ENCODE measurements at regions not wholly inside any gene's neighbourhood (a gene's known extent, or its start where the extent isn't known, plus 50 kb on each side); places are given as distances from the start of the nearest gene placed in this dataset.

- DNase-seq (ENCODE audit: low spot score), result no peak
- Mint-ChIP-seq H3K9me3 (peaks cover 37% of the 10 kb centered on the region), H3K36me3 (ENCODE audit: low read depth) (no peaks in the 10 kb centered on the region), H3K27me3 (ENCODE audit: low read depth) (no peaks in the 10 kb centered on the region), H3K27ac (no peak overlapping the region), H3K4me1 (ENCODE audit: low read depth) (no peaks in the 10 kb centered on the region), H3K4me3 (no peak overlapping the region)
Observed at GRCh38 chr7:67414858-67415257, 418.2 kb downstream of the TYW1 start.

GRCh38 chr7:67422601-67423000 is 426.0 kb downstream of the TYW1 start:
- no peak for DNase-seq (ENCODE audit: low spot score)
- Mint-ChIP-seq H3K4me1 (ENCODE audit: low read depth) (no peaks in the 10 kb centered on the region), H3K27ac (no peak overlapping the region), H3K9me3 (peaks cover 5% of the 10 kb centered on the region), H3K27me3 (ENCODE audit: low read depth) (no peaks in the 10 kb centered on the region), H3K4me3 (no peak overlapping the region), H3K36me3 (ENCODE audit: low read depth) (no peaks in the 10 kb centered on the region)

DNA sequence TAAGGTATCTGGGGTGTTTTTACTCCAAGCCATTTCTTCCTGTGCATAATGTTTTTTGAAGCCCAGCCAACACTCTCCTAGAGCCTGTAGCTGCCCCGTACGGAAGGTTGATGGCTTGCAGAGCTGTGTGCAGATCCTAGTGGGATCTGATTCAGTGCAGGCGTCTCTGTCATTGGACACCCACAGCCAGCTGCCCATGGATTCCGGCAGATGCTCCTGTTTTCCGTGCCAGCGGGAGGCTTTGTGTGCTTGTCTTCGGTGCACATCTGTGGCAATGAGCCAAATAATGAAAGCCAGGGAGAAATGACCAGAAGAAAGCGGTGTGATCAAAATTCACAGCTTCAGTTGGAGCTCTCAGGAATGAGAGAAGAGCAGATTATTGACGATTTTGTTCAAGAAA is 426.4 kb downstream of the TYW1 start:
- Mint-ChIP-seq H3K4me3 (no peak overlapping the region), H3K27me3 (ENCODE audit: low read depth) (no peaks in the 10 kb centered on the region), H3K36me3 (ENCODE audit: low read depth) (no peaks in the 10 kb centered on the region), H3K4me1 (ENCODE audit: low read depth) (no peaks in the 10 kb centered on the region), H3K9me3 (peaks cover 5% of the 10 kb centered on the region), H3K27ac (no peak overlapping the region)
- no peak for DNase-seq (ENCODE audit: low spot score)

DNA sequence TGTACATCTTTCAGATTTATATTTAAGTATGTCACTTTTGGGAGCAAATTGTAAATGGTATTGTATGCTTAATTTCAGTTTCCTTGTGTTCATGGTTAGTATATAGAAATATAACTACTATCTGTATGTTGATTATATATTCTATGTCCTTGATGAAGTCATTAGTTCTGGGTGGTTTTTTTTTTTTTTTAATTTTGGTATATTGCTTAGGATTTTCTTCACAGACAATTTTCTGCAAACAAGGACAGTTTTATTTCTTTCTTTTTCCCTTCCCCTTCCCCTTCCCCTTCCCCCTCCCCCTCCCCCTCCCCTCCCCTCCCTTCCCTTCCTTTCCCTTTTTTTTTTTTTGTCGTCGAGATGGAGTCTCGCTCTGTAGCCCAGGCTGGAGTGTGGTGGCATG is 430.0 kb downstream of the TYW1 start:
- no peak overlapping the region for H3K4me3 Mint-ChIP-seq
- no peaks in the 10 kb centered on the region for H3K4me1 Mint-ChIP-seq (ENCODE audit: low read depth)
- H3K27me3 Mint-ChIP-seq (ENCODE audit: low read depth), result no peaks in the 10 kb centered on the region
- no peaks in the 10 kb centered on the region for H3K36me3 Mint-ChIP-seq (ENCODE audit: low read depth)
- H3K27ac Mint-ChIP-seq, result no peak overlapping the region
- no peaks in the 10 kb centered on the region for H3K9me3 Mint-ChIP-seq
- no peak for DNase-seq (ENCODE audit: low spot score)

DNA sequence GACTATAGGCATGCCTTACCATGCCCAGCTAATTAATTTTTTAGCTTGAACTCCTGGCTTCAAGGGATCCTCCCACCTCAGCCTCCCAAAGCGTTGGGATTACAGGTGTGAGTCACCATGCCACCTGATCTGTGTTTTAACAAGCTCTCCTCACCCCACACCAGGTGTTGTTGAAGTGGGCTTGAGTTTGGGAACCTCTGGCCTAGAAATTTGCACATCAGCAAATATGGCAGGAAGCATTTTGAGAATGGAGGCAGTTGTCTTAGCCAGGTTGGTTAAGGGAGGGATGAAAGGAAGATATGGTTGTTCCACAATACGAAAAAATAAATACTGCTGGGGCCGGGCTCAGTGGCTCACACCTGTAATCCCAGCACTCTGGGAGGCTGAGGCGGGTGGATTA is 433.1 kb downstream of the TYW1 start:
- Mint-ChIP-seq H3K4me3 (no peak overlapping the region), H3K27ac (no peak overlapping the region), H3K36me3 (ENCODE audit: low read depth) (no peaks in the 10 kb centered on the region), H3K27me3 (ENCODE audit: low read depth) (no peaks in the 10 kb centered on the region), H3K4me1 (ENCODE audit: low read depth) (no peaks in the 10 kb centered on the region), H3K9me3 (peaks cover 16% of the 10 kb centered on the region)
- no peak for DNase-seq (ENCODE audit: low spot score)

GRCh38 chr7:67432536-67433234 is 436.1 kb downstream of the TYW1 start:
- H3K4me1 Mint-ChIP-seq (ENCODE audit: low read depth), result no peaks in the 10 kb centered on the region
- peaks cover 20% of the 10 kb centered on the region for H3K9me3 Mint-ChIP-seq
- no peaks in the 10 kb centered on the region for H3K27me3 Mint-ChIP-seq (ENCODE audit: low read depth)
- no peak overlapping the region for H3K4me3 Mint-ChIP-seq
- DNase-seq (ENCODE audit: low spot score), result no peak
- no peak overlapping the region for H3K27ac Mint-ChIP-seq
- H3K36me3 Mint-ChIP-seq (ENCODE audit: low read depth), result no peaks in the 10 kb centered on the region

GRCh38 chr7:67435894-67436535 is 439.4 kb downstream of the TYW1 start:
- H3K36me3 Mint-ChIP-seq (ENCODE audit: low read depth), result no peaks in the 10 kb centered on the region
- H3K4me1 Mint-ChIP-seq (ENCODE audit: low read depth), result no peaks in the 10 kb centered on the region
- no peak for DNase-seq (ENCODE audit: low spot score)
- H3K9me3 Mint-ChIP-seq, result peaks cover 20% of the 10 kb centered on the region
- H3K4me3 Mint-ChIP-seq, result no peak overlapping the region
- H3K27ac Mint-ChIP-seq, result no peak overlapping the region
- no peaks in the 10 kb centered on the region for H3K27me3 Mint-ChIP-seq (ENCODE audit: low read depth)

DNA sequence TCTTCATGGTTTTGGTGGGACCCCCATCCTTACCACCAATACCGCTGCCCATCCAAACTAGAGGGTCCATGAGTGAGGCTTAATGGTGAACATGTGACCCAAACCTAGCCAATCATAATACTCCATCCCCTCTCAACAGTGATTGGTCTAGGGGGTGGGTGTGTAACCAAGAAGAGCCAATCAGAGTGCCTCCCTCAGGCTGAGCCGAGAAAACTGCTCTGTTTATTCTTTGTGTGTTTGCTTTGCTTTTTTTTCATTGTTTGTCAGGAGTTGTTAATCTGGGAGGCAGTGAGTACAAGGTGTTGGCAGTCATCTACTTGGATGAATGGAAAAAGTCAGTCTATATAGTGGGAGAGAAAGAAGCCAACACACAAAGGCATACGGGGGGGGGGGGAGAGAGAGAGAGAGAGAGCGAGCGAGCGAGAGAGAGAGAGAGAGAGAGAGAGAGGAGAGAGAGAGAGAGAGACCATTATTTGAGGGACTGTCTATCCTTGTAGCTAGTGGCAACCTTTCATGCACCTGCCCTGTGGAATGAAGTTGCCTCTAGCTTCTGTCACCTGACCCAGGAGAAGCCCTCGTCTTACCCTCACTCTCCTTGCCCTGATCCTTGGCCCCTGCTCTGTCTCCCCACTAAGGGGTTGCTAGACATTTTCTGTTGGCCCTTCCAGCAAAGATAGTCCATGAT is 441.7 kb downstream of the TYW1 start:
- Mint-ChIP-seq H3K27ac (no peak overlapping the region), H3K9me3 (peaks cover 14% of the 10 kb centered on the region), H3K4me3 (no peak overlapping the region)

GRCh38 chr7:67438913-67439505 is 442.4 kb downstream of the TYW1 start:
- Mint-ChIP-seq H3K9me3 (peaks cover 8% of the 10 kb centered on the region), H3K4me1 (ENCODE audit: low read depth) (no peaks in the 10 kb centered on the region), H3K27ac (no peak overlapping the region), H3K4me3 (no peak overlapping the region), H3K27me3 (ENCODE audit: low read depth) (no peaks in the 10 kb centered on the region), H3K36me3 (ENCODE audit: low read depth) (no peaks in the 10 kb centered on the region)
- no peak for DNase-seq (ENCODE audit: low spot score)

More for the DNA sequence above, 441.7 kb downstream of the TYW1 start:
- no peaks in the 10 kb centered on the region for H3K36me3 Mint-ChIP-seq (ENCODE audit: low read depth)
- no peaks in the 10 kb centered on the region for H3K27me3 Mint-ChIP-seq (ENCODE audit: low read depth)
- no peak for DNase-seq (ENCODE audit: low spot score)
- H3K4me1 Mint-ChIP-seq (ENCODE audit: low read depth), result no peaks in the 10 kb centered on the region

GRCh38 chr7:67440321-67440720 is 443.7 kb downstream of the TYW1 start:
- H3K27me3 Mint-ChIP-seq (ENCODE audit: low read depth), result no peaks in the 10 kb centered on the region
- H3K4me3 Mint-ChIP-seq, result no peak overlapping the region
- H3K27ac Mint-ChIP-seq, result no peak overlapping the region
- DNase-seq (ENCODE audit: low spot score), result no peak
- H3K36me3 Mint-ChIP-seq (ENCODE audit: low read depth), result no peaks in the 10 kb centered on the region
- H3K9me3 Mint-ChIP-seq, result peaks cover 4% of the 10 kb centered on the region
- no peaks in the 10 kb centered on the region for H3K4me1 Mint-ChIP-seq (ENCODE audit: low read depth)

- DNase-seq (ENCODE audit: low spot score), result no peak
- H3K4me3 Mint-ChIP-seq, result no peak overlapping the region
- no peak overlapping the region for H3K27ac Mint-ChIP-seq
- H3K4me1 Mint-ChIP-seq (ENCODE audit: low read depth), result no peaks in the 10 kb centered on the region
- H3K36me3 Mint-ChIP-seq (ENCODE audit: low read depth), result no peaks in the 10 kb centered on the region
- H3K27me3 Mint-ChIP-seq (ENCODE audit: low read depth), result no peaks in the 10 kb centered on the region
- H3K9me3 Mint-ChIP-seq, result no peaks in the 10 kb centered on the region
Observed at GRCh38 chr7:67445728-67446127, 449.1 kb downstream of the TYW1 start.

DNA sequence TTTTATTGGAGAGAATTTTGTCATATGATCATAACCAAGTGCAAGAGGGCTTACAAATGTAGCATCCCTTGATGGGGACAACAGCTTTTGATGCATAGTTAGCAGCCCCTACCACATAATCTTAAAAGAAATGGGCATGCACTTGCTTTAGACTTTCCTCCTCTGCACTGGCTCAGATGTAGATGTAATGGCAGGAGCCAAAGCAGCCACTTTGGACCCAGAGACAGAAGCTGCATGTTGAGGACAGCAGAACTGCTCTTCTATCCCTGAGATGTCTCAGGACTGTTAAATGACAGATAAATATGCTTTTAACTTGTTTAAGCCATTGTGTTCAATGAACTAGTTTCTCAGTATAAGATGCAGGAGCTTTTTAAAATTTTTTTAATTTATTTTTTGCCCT is 450.7 kb downstream of the TYW1 start:
- Mint-ChIP-seq H3K27ac (no peak overlapping the region), H3K27me3 (ENCODE audit: low read depth) (no peaks in the 10 kb centered on the region), H3K36me3 (ENCODE audit: low read depth) (no peaks in the 10 kb centered on the region), H3K4me3 (no peak overlapping the region), H3K9me3 (peaks cover 11% of the 10 kb centered on the region), H3K4me1 (ENCODE audit: low read depth) (no peaks in the 10 kb centered on the region)
- no peak for DNase-seq (ENCODE audit: low spot score)

DNA sequence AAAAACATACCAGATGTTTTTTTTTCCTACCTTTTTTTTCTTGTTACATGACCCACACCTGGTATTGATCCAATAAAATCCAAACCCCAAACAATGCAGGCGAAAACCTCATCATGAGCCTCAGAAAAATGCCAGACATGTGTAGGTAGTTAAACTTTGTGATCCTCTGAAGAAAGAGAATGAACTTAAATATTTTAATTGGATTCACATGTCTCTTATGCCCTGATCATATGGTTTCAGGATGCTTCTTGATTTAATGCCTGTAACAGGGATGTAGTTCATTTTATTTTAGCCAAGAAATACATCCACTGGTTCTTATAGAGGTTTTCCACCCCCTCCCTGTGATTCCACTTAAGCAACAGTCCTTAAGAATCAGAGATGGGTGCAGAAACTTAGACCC is 451.6 kb downstream of the TYW1 start:
- Mint-ChIP-seq H3K27me3 (ENCODE audit: low read depth) (no peaks in the 10 kb centered on the region), H3K4me1 (ENCODE audit: low read depth) (no peaks in the 10 kb centered on the region)
- no peak for DNase-seq (ENCODE audit: low spot score)

DNA sequence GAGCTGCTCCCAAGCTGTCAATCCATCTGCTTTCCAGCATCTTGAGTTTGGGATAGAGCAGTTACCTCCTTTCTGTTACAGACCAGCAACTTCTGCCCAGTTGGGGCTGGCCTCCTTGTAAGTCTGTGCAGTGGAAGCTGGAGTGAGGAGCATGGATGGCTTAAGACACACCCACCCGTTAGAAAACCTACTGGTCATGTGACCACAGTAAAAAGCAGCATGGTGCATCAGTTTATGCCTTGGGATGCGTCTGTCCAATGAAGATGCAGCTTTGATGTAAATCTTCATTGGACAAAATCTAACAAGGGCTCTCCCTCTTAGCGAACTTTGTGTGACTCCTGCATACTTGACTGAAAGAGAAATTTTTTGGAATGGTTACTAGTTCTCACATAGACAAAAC is 453.5 kb downstream of the TYW1 start:
- Mint-ChIP-seq H3K27ac (no peak overlapping the region), H3K9me3 (peaks cover 17% of the 10 kb centered on the region), H3K36me3 (ENCODE audit: low read depth) (no peaks in the 10 kb centered on the region), H3K27me3 (ENCODE audit: low read depth) (no peaks in the 10 kb centered on the region), H3K4me1 (ENCODE audit: low read depth) (no peaks in the 10 kb centered on the region), H3K4me3 (no peak overlapping the region)
- no peak for DNase-seq (ENCODE audit: low spot score)

More for the DNA sequence above, 451.6 kb downstream of the TYW1 start:
- Mint-ChIP-seq H3K9me3 (peaks cover 17% of the 10 kb centered on the region), H3K27ac (no peak overlapping the region), H3K36me3 (ENCODE audit: low read depth) (no peaks in the 10 kb centered on the region), H3K4me3 (no peak overlapping the region)
